Pons (tissue), 1 donor: ENCODE measurements at regions not wholly inside any gene's neighbourhood (a gene's known extent, or its start where the extent isn't known, plus 50 kb on each side); places are given as distances from the start of the nearest gene placed in this dataset.
"Not testable (repeated sequence)": the region's sequence is repeated elsewhere in the genome, so short reads cannot be mapped to it uniquely, and the experiment has no call there.

ENCODE experiments used
- DNase-seq: peaks from one replicate; pipeline ENCODE4 v3.0.0-alpha.2; 2016; ENCODE audit warnings: low spot score

- DNase-seq: no peak
These were observed 219.9 kb upstream of the NREP start for GRCh38 chr5:111976705-111977435.

- DNase-seq: no peak
These were observed 218.1 kb upstream of the NREP start for GRCh38 chr5:111975133-111975532.

GRCh38 chr5:111973961-111974360 is 217.0 kb upstream of the NREP start:
- no peak for DNase-seq

GRCh38 chr5:111972548-111972947 is 215.6 kb upstream of the NREP start:
- DNase-seq: no peak

- no peak for DNase-seq
These were observed 215.1 kb upstream of the NREP start for GRCh38 chr5:111972080-111972479.

- DNase-seq: no peak
These were observed 211.5 kb upstream of the NREP start for GRCh38 chr5:111968459-111968858.

GRCh38 chr5:111967463-111967862 is 210.5 kb upstream of the NREP start:
- no peak for DNase-seq

GRCh38 chr5:111966290-111966689 is 209.3 kb upstream of the NREP start:
- no peak for DNase-seq

- DNase-seq: no peak
These were observed 206.6 kb upstream of the NREP start for GRCh38 chr5:111963555-111963954.

GRCh38 chr5:111962906-111963305 is 205.9 kb upstream of the NREP start:
- no peak for DNase-seq

GRCh38 chr5:111961862-111962261 is 204.9 kb upstream of the NREP start:
- no peak for DNase-seq

- no peak for DNase-seq
These were observed 203.7 kb upstream of the NREP start for GRCh38 chr5:111960476-111961215.

GRCh38 chr5:111958851-111959250 is 201.9 kb upstream of the NREP start:
- DNase-seq: no peak

GRCh38 chr5:111956765-111957164 is 199.8 kb upstream of the NREP start:
- not testable (repeated sequence) for DNase-seq

GRCh38 chr5:111954516-111955395 is 197.8 kb upstream of the NREP start:
- DNase-seq: no peak

- no peak for DNase-seq
These were observed 196.5 kb upstream of the NREP start for GRCh38 chr5:111953351-111954127.

- DNase-seq: no peak
These were observed 195.6 kb upstream of the NREP start for GRCh38 chr5:111952555-111952954.

GRCh38 chr5:111950660-111951059 is 193.7 kb upstream of the NREP start:
- DNase-seq: no peak

GRCh38 chr5:111948092-111948841 is 191.3 kb upstream of the NREP start:
- DNase-seq: no peak

GRCh38 chr5:111946556-111946955 is 189.6 kb upstream of the NREP start:
- no peak for DNase-seq

GRCh38 chr5:111945535-111945934 is 188.5 kb upstream of the NREP start:
- DNase-seq: no peak
